ENCODE measurements at regions not wholly inside any gene's neighbourhood (a gene's known extent, or its start where the extent isn't known, plus 50 kb on each side); places are given as distances from the start of the nearest gene placed in this dataset.
"Not testable (repeated sequence)": the region's sequence is repeated elsewhere in the genome, so short reads cannot be mapped to it uniquely, and the experiment has no call there.

DNA sequence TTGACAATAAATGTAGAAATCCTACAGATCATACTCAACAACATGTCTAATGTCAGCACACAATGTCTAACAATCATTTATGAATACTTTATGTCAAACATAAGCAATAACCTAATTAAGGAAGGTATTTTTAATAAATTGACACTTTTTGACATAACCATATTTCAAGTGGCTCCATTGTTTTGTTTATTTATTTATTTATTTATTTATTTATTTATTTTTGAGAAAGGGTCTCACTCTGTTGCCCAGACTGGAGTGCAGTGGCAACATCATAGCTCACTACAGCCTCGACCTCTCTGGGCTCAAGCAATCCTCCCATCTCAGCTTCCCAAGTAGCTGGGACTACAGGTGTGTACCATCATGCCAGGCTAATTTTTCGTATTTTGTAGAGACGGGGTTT, 267.6 kb upstream of the BTG1 start:
- TF ChIP-seq POLR2A (IDR thresholded peaks at IDR 0.05): no peak
- TF ChIP-seq, protein P1, sequence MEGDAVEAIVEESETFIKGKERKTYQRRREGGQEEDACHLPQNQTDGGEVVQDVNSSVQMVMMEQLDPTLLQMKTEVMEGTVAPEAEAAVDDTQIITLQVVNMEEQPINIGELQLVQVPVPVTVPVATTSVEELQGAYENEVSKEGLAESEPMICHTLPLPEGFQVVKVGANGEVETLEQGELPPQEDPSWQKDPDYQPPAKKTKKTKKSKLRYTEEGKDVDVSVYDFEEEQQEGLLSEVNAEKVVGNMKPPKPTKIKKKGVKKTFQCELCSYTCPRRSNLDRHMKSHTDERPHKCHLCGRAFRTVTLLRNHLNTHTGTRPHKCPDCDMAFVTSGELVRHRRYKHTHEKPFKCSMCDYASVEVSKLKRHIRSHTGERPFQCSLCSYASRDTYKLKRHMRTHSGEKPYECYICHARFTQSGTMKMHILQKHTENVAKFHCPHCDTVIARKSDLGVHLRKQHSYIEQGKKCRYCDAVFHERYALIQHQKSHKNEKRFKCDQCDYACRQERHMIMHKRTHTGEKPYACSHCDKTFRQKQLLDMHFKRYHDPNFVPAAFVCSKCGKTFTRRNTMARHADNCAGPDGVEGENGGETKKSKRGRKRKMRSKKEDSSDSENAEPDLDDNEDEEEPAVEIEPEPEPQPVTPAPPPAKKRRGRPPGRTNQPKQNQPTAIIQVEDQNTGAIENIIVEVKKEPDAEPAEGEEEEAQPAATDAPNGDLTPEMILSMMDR (IDR thresholded peaks at IDR 0.05): no peak
- H3K27ac ChIP-seq: no peak overlapping the region
- peaks cover 0 to 40% (median 12%) of the 10 kb centered on the region in 12 donors for H3K4me1 ChIP-seq
- DNase-seq (no peak), ATAC-seq (no peak)
- 80 to 100% (median 99%) methylated on average over 3 of the region's 3 CpGs for WGBS, 4 donors
- H3K9me3 ChIP-seq: peaks cover 0 to 7% (median 0%) of the 10 kb centered on the region in 12 donors
- intact Hi-C loops (cut with DNase I): loop anchor here in 4 of 10 donors (10.0 kb wide), 3 partner anchors 142 to 268 kb away; partner anchors contain the start of gene BTG1 (in 3 of the 4)
- no peak overlapping the region for H3K4me3 ChIP-seq
- no peaks in the 10 kb centered on the region for H3K36me3 ChIP-seq
- H3K27me3 ChIP-seq: no peaks in the 10 kb centered on the region

DNA sequence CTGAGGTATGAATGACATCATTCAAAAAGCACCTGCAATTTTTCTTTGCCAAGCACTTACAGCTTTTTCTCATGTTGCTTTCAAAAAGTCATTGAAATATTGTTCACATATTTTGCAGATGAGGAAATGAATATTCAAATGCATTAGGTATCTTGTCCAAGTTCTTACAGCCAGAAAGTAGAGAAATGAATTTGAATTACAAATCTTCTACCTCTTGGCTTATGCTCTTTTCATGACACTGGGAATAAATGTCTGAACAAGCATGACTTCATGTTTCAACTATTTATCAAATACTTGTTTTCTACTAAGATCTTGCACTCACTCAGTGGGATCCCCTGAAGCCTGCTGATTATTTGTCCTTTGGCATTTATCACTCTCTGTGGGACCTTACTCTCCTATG, 267.2 kb upstream of the BTG1 start:
- no peaks in the 10 kb centered on the region for H3K36me3 ChIP-seq
- no peak overlapping the region for H3K4me3 ChIP-seq
- H3K4me1 ChIP-seq: peaks cover 0 to 40% (median 12%) of the 10 kb centered on the region in 12 donors
- H3K27me3 ChIP-seq: no peaks in the 10 kb centered on the region
- peaks cover 0 to 11% (median 0%) of the 10 kb centered on the region in 12 donors for H3K9me3 ChIP-seq
- intact Hi-C loops (cut with DNase I): loop anchor here in 4 of 10 donors (10.0 kb wide), 3 partner anchors 142 to 268 kb away; partner anchors contain the start of gene BTG1 (in 3 of the 4)
- ATAC-seq: no peak
- no peak for DNase-seq
- no peak overlapping the region for H3K27ac ChIP-seq
- TF ChIP-seq, protein P1 (IDR thresholded peaks at IDR 0.05): no peak
- TF ChIP-seq POLR2A (IDR thresholded peaks at IDR 0.05): no peak

DNA sequence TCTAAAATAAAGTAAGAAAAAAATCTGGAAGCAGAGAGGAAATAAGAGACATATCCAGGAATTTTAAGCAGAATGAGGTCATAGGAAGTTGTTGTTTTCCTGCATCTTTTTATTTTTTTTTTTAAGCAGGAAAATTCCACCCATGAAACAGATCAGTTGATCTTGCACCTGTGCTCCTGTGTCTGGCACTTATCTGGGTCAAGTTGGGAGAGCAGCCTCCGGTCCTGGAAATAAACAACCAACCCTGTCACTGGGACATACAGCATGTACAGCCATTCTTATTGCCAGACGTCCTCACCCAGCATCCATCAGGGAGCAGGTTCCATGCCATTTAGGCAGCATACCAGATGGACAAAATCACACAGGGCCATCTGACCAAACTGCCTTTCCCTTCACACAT, 266.0 kb upstream of the BTG1 start:
- Histone ChIP-seq H3K36me3 (no peaks in the 10 kb centered on the region), H3K9me3 (peaks cover 0 to 12% (median 0%) of the 10 kb centered on the region in 12 donors), H3K27me3 (no peaks in the 10 kb centered on the region), H3K4me1 (peaks cover 0 to 37% (median 10%) of the 10 kb centered on the region in 12 donors), H3K27ac (peak overlapping the region in 3 of 12 donors; percentile 25 to 48 (median 28)), H3K4me3 (no peak overlapping the region)
- intact Hi-C loops (cut with DNase I): loop anchor here in 4 of 10 donors (10.0 kb wide), 3 partner anchors 143 to 267 kb away; partner anchors contain the start of gene BTG1 (in 3 of the 4)
- DNase-seq: peak in 1 of 5 donors; percentile 21
- peak in 1 of 4 donors; percentile 65 for ATAC-seq
- WGBS, 4 donors: 37 to 56% (median 47%) methylated on average over 2 of the region's 2 CpGs
- TF ChIP-seq, protein P1 (IDR thresholded peaks at IDR 0.05): no peak
- no peak for TF ChIP-seq POLR2A (IDR thresholded peaks at IDR 0.05)

DNA sequence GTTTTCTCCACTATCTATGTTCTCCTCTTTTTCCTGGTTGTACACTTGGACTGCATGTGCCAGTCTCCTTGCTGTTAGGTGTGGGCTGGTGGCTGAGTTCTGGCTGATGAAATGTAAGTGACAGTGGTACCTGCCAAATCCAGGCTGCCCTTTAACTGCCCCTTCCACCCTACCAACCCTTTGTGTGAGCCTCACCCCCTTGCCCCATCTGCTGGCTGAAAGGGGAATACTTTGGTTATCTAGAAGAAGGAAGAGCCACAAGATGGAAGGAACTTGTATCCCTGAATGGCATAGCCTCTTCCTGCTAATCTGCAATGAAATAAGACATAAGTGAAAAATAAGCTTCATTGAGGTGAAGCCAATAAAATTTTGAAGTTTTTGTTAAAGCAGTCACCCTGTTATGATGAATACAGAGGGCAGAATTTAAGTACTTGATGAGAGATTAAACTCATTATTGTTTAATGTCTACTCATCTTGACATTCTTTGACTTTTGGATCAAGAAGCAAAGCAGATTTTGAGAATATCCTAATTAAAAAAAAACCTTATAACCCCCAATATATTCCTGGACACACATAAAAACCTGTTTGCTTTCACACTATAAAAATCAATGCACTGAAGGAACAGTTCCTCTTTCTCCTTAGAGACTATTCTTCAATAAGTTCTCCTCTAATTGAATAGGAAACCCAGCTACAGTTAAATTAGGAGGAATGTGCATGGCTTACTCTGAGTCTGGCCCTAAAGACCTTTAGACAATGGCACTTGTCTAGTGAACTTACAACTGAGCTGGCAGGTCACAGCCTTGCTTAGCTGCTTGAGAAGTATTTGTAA, 262.6 kb upstream of the BTG1 start:
- TF ChIP-seq, protein P1 (IDR thresholded peaks at IDR 0.05): peak in 7 of 12 donors; percentile 13 to 52 (median 34)
- TF ChIP-seq POLR2A (IDR thresholded peaks at IDR 0.05): no peak
- Histone ChIP-seq H3K27me3 (no peaks in the 10 kb centered on the region), H3K4me1 (peaks cover 0 to 38% (median 7%) of the 10 kb centered on the region in 12 donors), H3K36me3 (no peaks in the 10 kb centered on the region), H3K27ac (no peak overlapping the region), H3K4me3 (no peak overlapping the region), H3K9me3 (peaks cover 0 to 12% (median 0%) of the 10 kb centered on the region in 12 donors)
- ATAC-seq (peak; percentile 49 to 94 (median 78)), DNase-seq (peak in 2 of 5 donors; percentile 57 to 63)
- intact Hi-C loops (cut with DNase I): loop anchor here in 2 of 10 donors (10.0 kb wide), 2 partner anchors 147 to 263 kb away; partner anchors contain the start of gene BTG1 (in 1 of the 2)

DNA sequence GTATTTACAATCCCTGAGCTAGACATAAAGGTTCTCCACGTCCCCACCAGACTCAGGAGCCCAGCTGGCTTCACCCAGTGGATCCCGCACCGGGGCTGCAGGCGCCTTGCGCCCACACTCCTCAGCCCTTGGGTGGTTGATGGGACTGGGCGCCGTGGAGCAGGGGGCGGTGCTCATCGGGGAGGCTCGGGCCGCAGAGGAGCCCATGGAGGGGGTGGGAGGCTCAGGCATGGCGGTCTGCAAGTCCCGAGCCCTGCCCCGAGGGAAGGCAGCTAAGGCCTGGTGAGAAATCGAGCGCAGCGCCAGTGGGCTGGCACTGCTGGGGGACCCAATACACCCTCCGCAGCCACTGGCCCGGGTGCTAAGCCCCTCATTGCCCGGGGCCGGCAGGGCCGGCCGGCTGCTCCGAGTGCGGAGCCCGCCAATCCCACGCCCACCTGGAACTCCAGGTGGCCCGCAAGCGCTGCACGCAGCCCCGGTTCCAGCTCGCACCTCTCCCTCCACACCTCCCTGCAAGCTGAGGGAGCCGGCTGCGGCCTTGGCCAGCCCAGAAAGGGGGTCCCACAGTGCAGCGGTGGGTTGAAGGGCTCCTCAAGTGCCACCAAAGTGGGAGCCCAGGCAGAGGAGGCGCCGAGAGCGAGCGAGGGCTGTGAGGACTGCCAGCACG, 260.9 kb upstream of the BTG1 start:
- Histone ChIP-seq H3K4me1 (peaks cover 0 to 46% (median 6%) of the 10 kb centered on the region in 12 donors), H3K9me3 (peaks cover 0 to 12% (median 0%) of the 10 kb centered on the region in 12 donors)
- peak in 1 of 5 donors; percentile 65 for DNase-seq
- not testable (repeated sequence) for H3K4me3 ChIP-seq, H3K27ac ChIP-seq, H3K36me3 ChIP-seq, H3K27me3 ChIP-seq, ATAC-seq
- 97 to 98% (median 97%) methylated on average over 21 to 40 of the region's 40 CpGs for WGBS, 4 donors
- intact Hi-C loops (cut with DNase I): loop anchor here in 2 of 10 donors (10.0 kb wide), 2 partner anchors 148 to 262 kb away; partner anchors contain the start of gene BTG1 (in 1 of the 2)

DNA sequence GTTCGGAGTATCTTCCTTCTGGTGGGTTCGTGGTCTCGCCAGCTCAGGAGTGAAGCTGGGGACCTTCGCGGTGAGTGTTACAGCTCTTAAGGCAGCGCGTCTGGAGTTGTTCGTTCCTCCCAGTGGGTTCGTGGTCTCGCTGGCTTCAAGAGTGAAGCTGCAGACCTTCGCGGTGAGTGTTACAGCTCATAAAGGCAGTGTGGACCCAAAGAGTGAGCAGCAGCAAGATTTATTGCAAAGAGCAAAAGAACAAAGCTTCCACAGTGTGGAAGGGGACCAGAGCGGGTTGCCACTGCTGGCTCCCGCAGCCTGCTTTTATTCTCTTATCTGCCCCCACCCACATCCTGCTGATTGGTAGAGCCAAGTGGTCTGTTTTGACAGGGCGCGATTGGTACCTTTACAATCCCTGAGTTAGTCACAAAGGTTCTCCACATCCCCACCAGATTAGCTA, 260.2 kb upstream of the BTG1 start:
- ATAC-seq, H3K36me3 ChIP-seq, H3K27me3 ChIP-seq, H3K4me3 ChIP-seq: not testable (repeated sequence)
- peak in 1 of 5 donors; percentile 29 for DNase-seq
- H3K27ac ChIP-seq: peak overlapping the region in 1 of 12 donors; percentile 30
- peaks cover 0 to 12% (median 0%) of the 10 kb centered on the region in 12 donors for H3K9me3 ChIP-seq
- WGBS, 4 donors: 92 to 95% (median 93%) methylated on average over 16 of the region's 16 CpGs
- intact Hi-C loops (cut with DNase I): loop anchor here in 2 of 10 donors (10.0 kb wide), 2 partner anchors 149 to 261 kb away; partner anchors contain the start of gene BTG1 (in 1 of the 2)
- H3K4me1 ChIP-seq: peaks cover 0 to 40% (median 1%) of the 10 kb centered on the region in 12 donors

Measured in heart left ventricle (tissue), 16 donors.